ENCODE measurements at regions not wholly inside any gene's neighbourhood (a gene's known extent, or its start where the extent isn't known, plus 50 kb on each side); places are given as distances from the start of the nearest gene placed in this dataset.

- no peak for TF ChIP-seq ZFX (IDR thresholded peaks at IDR 0.05; ENCODE audit: borderline replicate concordance)
- no peak for TF ChIP-seq CTCF (IDR thresholded peaks at IDR 0.05)
These were observed 726.6 kb upstream of the TSPY4 start for GRCh38 chrY:8610620-8611019.

DNA sequence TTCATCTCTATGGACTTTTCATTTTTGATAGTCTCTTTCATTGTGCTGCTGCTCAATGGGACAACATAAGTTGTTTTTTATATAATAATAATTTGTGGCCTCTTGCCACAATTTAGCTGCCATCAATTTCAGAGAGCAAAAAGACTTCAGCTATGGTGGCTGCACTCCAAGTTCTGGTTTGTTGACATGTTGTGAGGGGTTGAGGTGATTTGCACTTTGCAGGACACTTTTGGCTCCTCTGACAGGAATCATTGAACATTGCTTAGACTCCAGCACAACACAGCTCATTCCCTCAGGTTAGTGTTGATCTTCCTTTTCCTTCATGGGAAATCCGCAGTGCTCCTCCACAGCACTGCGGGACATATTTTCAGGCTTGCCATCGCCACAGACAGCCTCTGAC is 725.4 kb upstream of the TSPY4 start:
- TF ChIP-seq ZFX (IDR thresholded peaks at IDR 0.05; ENCODE audit: borderline replicate concordance) (no peak), CTCF (IDR thresholded peaks at IDR 0.05) (no peak)

More at GRCh38 chrY:8610620-8611019, 726.6 kb upstream of the TSPY4 start:
- no peak overlapping the region for H3K27ac ChIP-seq

GRCh38 chrY:8618302-8618701 is 719.0 kb upstream of the TSPY4 start:
- TF ChIP-seq ZFX (IDR thresholded peaks at IDR 0.05; ENCODE audit: borderline replicate concordance) (no peak), CTCF (IDR thresholded peaks at IDR 0.05) (no peak)
- no peak overlapping the region for H3K27ac ChIP-seq

More for the DNA sequence above, 725.4 kb upstream of the TSPY4 start:
- no peak overlapping the region for H3K27ac ChIP-seq

DNA sequence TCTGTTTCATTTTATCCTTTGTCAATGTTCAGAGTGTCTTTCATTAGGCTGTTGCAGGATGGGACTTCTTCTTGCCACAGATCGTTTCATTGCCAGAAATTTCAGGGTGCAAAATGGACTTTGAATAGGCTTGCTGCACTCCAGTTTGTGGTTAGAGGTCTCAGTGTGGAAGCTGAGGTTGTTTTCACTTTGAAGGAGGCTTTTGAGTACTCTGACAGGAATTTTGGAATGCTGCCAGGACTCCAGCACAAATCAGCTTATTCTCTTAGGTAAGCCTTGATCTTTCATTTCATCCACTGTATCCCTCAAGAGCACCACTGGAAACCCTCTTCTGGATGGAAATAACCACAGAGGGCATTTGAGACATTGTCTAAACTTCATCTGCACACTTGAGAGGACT is 715.1 kb upstream of the TSPY4 start:
- H3K27ac ChIP-seq: no peak overlapping the region
- TF ChIP-seq CTCF (IDR thresholded peaks at IDR 0.05) (no peak), ZFX (IDR thresholded peaks at IDR 0.05; ENCODE audit: borderline replicate concordance) (no peak)

GRCh38 chrY:8622856-8623255 is 714.4 kb upstream of the TSPY4 start:
- TF ChIP-seq ZFX (IDR thresholded peaks at IDR 0.05; ENCODE audit: borderline replicate concordance): no peak
- TF ChIP-seq CTCF (IDR thresholded peaks at IDR 0.05): no peak

GRCh38 chrY:8629636-8630035 is 707.6 kb upstream of the TSPY4 start:
- TF ChIP-seq CTCF (IDR thresholded peaks at IDR 0.05) (no peak), ZFX (IDR thresholded peaks at IDR 0.05; ENCODE audit: borderline replicate concordance) (no peak)
- H3K27ac ChIP-seq: no peak overlapping the region

More at GRCh38 chrY:8622856-8623255, 714.4 kb upstream of the TSPY4 start:
- no peak overlapping the region for H3K27ac ChIP-seq

DNA sequence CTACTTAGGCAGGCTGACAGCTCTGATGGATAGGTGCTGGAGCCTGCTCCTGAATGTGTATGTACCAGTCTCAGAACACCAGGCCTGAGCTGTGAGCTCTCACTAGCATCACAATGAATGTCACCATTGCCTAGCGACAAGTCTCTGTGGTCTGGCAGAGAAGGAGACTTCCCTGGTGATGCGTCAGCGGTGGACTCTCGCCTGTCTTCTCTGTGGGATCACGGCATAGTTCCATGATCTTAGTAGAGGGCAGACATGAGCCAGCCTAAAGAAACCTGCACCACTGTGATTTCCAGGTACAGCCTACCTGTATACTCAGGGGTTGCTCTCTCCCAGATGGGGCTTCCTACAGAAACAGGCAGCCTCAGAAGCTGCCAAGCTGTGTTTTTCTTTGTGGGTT is 699.2 kb upstream of the TSPY4 start:
- no peak overlapping the region for H3K27ac ChIP-seq
- TF ChIP-seq CTCF (IDR thresholded peaks at IDR 0.05) (no peak), ZFX (IDR thresholded peaks at IDR 0.05; ENCODE audit: borderline replicate concordance) (no peak)

Measured in 22Rv1 (cell line).